Activated naive CD8-positive, alpha-beta T cell treated with anti-CD3 and anti-CD28 coated beads, Interleukin-2, amount 10 ng/mL, durations not matched to agents 7 days and 5 days (primary cell): ENCODE measurements at regions not wholly inside any gene's neighbourhood (a gene's known extent, or its start where the extent isn't known, plus 50 kb on each side); places are given as distances from the start of the nearest gene placed in this dataset.
"Not testable (repeated sequence)": the region's sequence is repeated elsewhere in the genome, so short reads cannot be mapped to it uniquely, and the experiment has no call there.

ENCODE experiments used
- ATAC-seq: fragments of 150-1000 bp; cut with Tn5 transposase; one replicate; pipeline ENCODE4 v1.10.0; 2021; ENCODE audit warnings: low read depth, moderate library complexity
- POLR2A ChIA-PET: fragments of 350-600 bp; sonication (Branson Sonifier 250); formaldehyde crosslinking; loops from one replicate; lab custom pipeline; 2021; ENCODE audit warnings: antibody characterized with exemption; lab: Charles Lee
- DNase-seq: peaks from one replicate; pipeline ENCODE4 v3.0.0; 2021
- H3K27ac Mint-ChIP-seq: one replicate; pipeline ENCODE4 v1.8.0; 2022; ENCODE audit warnings: mild to moderate bottlenecking, mixed read lengths
- H3K27me3 Mint-ChIP-seq: one replicate; pipeline ENCODE4 v1.8.0; 2022; ENCODE audit warnings: mild to moderate bottlenecking, moderate library complexity, mixed read lengths
- H3K36me3 Mint-ChIP-seq: one replicate; pipeline ENCODE4 v1.8.0; 2021; ENCODE audit warnings: mild to moderate bottlenecking, mixed read lengths
- H3K4me1 Mint-ChIP-seq: one replicate; pipeline ENCODE4 v1.8.0; 2021; ENCODE audit warnings: mixed read lengths
- H3K4me3 Mint-ChIP-seq: one replicate; pipeline ENCODE4 v1.8.0; 2022; ENCODE audit warnings: mild to moderate bottlenecking, moderate library complexity, mixed read lengths
- H3K9me3 Mint-ChIP-seq: one replicate; pipeline ENCODE4 v1.8.0; 2021; ENCODE audit warnings: mixed read lengths

- Mint-ChIP-seq H3K4me1 (no peaks in the 10 kb centered on the region), H3K36me3 (no peaks in the 10 kb centered on the region), H3K4me3 (no peak overlapping the region), H3K9me3 (peaks cover 6% of the 10 kb centered on the region), H3K27ac (no peak overlapping the region), H3K27me3 (no peaks in the 10 kb centered on the region)
- DNase-seq (no peak), ATAC-seq (no peak)
- POLR2A ChIA-PET, result no interaction called here
Observed at GRCh38 chr14:83883732-83884131, 1646.2 kb upstream of the FLRT2 start.

- ATAC-seq, result no peak
- peaks cover 5% of the 10 kb centered on the region for H3K9me3 Mint-ChIP-seq
- no peak overlapping the region for H3K4me3 Mint-ChIP-seq
- H3K4me1 Mint-ChIP-seq, result no peaks in the 10 kb centered on the region
- no peaks in the 10 kb centered on the region for H3K36me3 Mint-ChIP-seq
- H3K27ac Mint-ChIP-seq, result no peak overlapping the region
- DNase-seq, result no peak
- POLR2A ChIA-PET, result no interaction called here
- H3K27me3 Mint-ChIP-seq, result no peaks in the 10 kb centered on the region
Observed at GRCh38 chr14:83885837-83886293, 1644.1 kb upstream of the FLRT2 start.

- Mint-ChIP-seq H3K36me3 (no peaks in the 10 kb centered on the region), H3K4me3 (no peak overlapping the region), H3K4me1 (no peaks in the 10 kb centered on the region), H3K27me3 (no peaks in the 10 kb centered on the region), H3K9me3 (peaks cover 2% of the 10 kb centered on the region), H3K27ac (no peak overlapping the region)
- POLR2A ChIA-PET, result no interaction called here
- ATAC-seq, result no peak
- DNase-seq, result no peak
Observed at GRCh38 chr14:83887866-83888265, 1642.1 kb upstream of the FLRT2 start.

- DNase-seq (no peak), ATAC-seq (no peak)
- H3K36me3 Mint-ChIP-seq, result no peaks in the 10 kb centered on the region
- no peak overlapping the region for H3K27ac Mint-ChIP-seq
- H3K27me3 Mint-ChIP-seq, result no peaks in the 10 kb centered on the region
- H3K4me3 Mint-ChIP-seq, result no peak overlapping the region
- no peaks in the 10 kb centered on the region for H3K4me1 Mint-ChIP-seq
- H3K9me3 Mint-ChIP-seq, result peaks cover 2% of the 10 kb centered on the region
- POLR2A ChIA-PET, result no interaction called here
Observed at GRCh38 chr14:83893447-83893846, 1636.5 kb upstream of the FLRT2 start.

GRCh38 chr14:83894568-83894967, 1635.4 kb upstream of the FLRT2 start:
- POLR2A ChIA-PET, result no interaction called here
- Mint-ChIP-seq H3K27me3 (no peaks in the 10 kb centered on the region), H3K9me3 (no peaks in the 10 kb centered on the region), H3K36me3 (no peaks in the 10 kb centered on the region), H3K4me1 (no peaks in the 10 kb centered on the region), H3K27ac (no peak overlapping the region), H3K4me3 (no peak overlapping the region)
- ATAC-seq (no peak), DNase-seq (no peak)

DNA sequence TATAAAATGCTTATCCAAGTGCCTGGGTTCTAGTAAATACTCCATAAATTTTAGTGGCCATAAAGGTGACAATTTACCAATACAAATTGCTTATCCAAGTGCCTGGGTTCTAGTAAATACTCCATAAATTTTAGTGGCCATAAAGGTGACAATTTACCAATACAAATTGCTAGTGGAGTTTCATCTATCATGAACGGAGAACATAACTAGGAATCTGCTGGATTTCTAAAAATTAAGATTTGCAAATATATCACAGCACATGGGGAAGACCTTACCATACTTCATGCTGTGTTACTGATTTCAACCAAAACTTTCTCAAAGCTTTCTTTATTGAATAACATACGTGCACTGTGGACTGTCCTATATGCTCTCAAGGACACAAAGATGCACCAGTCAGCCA, 1631.4 kb upstream of the FLRT2 start:
- ATAC-seq, H3K27me3 Mint-ChIP-seq, POLR2A ChIA-PET: not testable (repeated sequence)

DNA sequence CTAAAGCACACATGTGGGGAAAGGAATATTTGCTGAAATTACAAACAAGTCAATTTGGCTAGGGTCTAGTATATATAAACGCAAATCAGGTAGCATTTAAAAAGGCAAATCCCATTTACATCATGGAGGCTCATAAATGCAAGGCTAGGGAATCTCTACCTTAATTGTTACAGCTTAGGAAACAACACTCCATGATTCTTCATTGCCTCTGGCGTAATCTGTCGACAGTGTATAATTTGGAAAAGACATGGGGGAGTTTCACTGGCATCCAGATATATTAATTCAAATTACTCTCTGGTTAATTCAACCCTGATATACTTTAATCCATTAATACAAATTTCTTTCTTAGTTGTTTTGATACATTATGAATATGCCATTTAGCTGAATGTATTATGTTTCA, 1630.2 kb upstream of the FLRT2 start:
- POLR2A ChIA-PET, result no interaction called here
- no peaks in the 10 kb centered on the region for H3K27me3 Mint-ChIP-seq
- no peaks in the 10 kb centered on the region for H3K4me1 Mint-ChIP-seq
- no peaks in the 10 kb centered on the region for H3K36me3 Mint-ChIP-seq
- no peak for ATAC-seq
- H3K4me3 Mint-ChIP-seq, result no peak overlapping the region
- no peak overlapping the region for H3K27ac Mint-ChIP-seq
- no peak for DNase-seq
- H3K9me3 Mint-ChIP-seq, result no peaks in the 10 kb centered on the region

More for the DNA sequence above, 1631.4 kb upstream of the FLRT2 start:
- not testable (repeated sequence) for H3K27ac Mint-ChIP-seq, H3K4me3 Mint-ChIP-seq, H3K4me1 Mint-ChIP-seq, H3K9me3 Mint-ChIP-seq, DNase-seq, H3K36me3 Mint-ChIP-seq

- no peaks in the 10 kb centered on the region for H3K4me1 Mint-ChIP-seq
- no peaks in the 10 kb centered on the region for H3K36me3 Mint-ChIP-seq
- ATAC-seq (no peak), DNase-seq (no peak)
- no peaks in the 10 kb centered on the region for H3K27me3 Mint-ChIP-seq
- H3K9me3 Mint-ChIP-seq, result peaks cover 4% of the 10 kb centered on the region
- no peak overlapping the region for H3K27ac Mint-ChIP-seq
- POLR2A ChIA-PET, result no interaction called here
- no peak overlapping the region for H3K4me3 Mint-ChIP-seq
Observed at GRCh38 chr14:83905157-83905556, 1624.8 kb upstream of the FLRT2 start.

- POLR2A ChIA-PET, result no interaction called here
- Mint-ChIP-seq H3K9me3 (peaks cover 4% of the 10 kb centered on the region), H3K4me3 (no peak overlapping the region), H3K27ac (no peak overlapping the region), H3K36me3 (no peaks in the 10 kb centered on the region), H3K4me1 (no peaks in the 10 kb centered on the region), H3K27me3 (no peaks in the 10 kb centered on the region)
- DNase-seq (no peak), ATAC-seq (no peak)
Observed at GRCh38 chr14:83908419-83908818, 1621.5 kb upstream of the FLRT2 start.

GRCh38 chr14:83909507-83909906, 1620.4 kb upstream of the FLRT2 start:
- POLR2A ChIA-PET, result no interaction called here
- no peak for ATAC-seq
- H3K9me3 Mint-ChIP-seq, result peaks cover 4% of the 10 kb centered on the region
- no peak overlapping the region for H3K27ac Mint-ChIP-seq
- H3K4me1 Mint-ChIP-seq, result no peaks in the 10 kb centered on the region
- no peak for DNase-seq
- no peaks in the 10 kb centered on the region for H3K36me3 Mint-ChIP-seq
- H3K27me3 Mint-ChIP-seq, result no peaks in the 10 kb centered on the region
- H3K4me3 Mint-ChIP-seq, result no peak overlapping the region

DNA sequence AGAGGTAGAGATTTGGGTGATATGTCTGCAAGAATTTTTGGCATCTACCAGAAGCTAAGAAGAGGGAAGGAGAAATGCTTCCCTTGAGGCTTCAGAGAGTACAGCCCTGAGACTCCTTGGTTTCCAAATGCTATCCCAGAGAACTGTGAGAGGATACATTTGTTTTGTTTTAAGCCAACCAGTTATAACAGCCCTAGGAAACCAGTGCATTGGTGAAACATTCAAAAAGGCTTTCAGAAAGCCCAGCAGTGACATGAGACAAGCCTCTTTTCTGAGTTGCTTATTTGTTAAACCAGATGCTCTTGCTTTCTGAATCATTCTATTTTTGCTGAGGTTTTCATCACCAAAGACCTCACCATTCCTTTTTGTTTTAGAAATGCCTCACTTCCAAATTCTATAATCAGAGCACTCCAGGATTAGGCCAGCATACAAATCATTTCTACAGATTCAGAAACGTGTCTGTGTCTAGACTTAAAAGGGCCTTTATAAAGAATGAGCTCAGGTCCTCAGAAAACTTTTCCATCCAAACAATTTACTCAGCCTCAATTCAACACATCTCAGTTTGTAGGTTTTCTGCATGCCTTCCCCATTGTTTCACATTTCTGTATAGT, 1617.8 kb upstream of the FLRT2 start:
- Mint-ChIP-seq H3K27ac (no peak overlapping the region), H3K4me3 (no peak overlapping the region), H3K4me1 (no peaks in the 10 kb centered on the region), H3K36me3 (no peaks in the 10 kb centered on the region), H3K27me3 (no peaks in the 10 kb centered on the region), H3K9me3 (peaks cover 6% of the 10 kb centered on the region)
- no peak for DNase-seq
- POLR2A ChIA-PET, result no interaction called here
- no peak for ATAC-seq

DNA sequence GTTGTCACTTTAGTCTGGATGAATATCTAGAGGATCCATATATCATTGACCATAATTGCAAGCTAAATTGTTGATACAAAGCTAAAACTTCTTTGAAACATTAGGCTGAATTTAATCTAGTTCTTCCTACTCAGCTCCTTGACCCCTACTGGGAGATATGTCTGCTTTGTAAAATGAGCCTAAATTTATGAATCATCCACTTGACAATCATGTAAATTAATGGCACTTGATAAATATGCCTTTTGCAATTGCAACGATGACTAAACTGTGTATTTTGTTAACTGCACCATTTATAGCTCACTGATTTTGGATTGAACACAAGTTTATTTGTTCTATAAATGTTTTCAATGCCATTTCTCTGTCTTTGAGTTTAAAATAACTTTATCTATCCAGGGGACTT, 1616.5 kb upstream of the FLRT2 start:
- ATAC-seq, result no peak
- no peak for DNase-seq
- POLR2A ChIA-PET, result no interaction called here
- Mint-ChIP-seq H3K36me3 (no peaks in the 10 kb centered on the region), H3K27me3 (no peaks in the 10 kb centered on the region), H3K4me3 (no peak overlapping the region), H3K27ac (no peak overlapping the region), H3K4me1 (no peaks in the 10 kb centered on the region), H3K9me3 (peaks cover 10% of the 10 kb centered on the region)

DNA sequence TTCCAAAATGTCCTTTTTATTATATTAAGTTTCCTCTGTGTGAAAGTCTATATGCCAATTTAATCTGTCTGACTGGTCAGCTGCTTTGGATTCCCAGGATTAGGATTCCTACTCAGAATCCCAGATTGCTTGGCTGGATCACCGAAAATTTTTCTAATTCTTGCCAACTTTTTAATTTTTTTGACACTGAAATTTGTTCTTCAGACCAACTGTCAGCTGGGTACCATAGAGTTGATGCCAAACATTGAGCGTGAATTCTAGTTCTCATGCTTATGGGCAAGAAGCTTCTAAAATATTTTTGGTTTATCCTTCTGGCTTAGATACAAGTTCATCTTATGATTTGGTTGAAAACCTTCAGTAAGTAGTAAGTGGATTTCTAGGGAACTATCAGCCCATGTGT, 1611.4 kb upstream of the FLRT2 start:
- POLR2A ChIA-PET, result no interaction called here
- no peaks in the 10 kb centered on the region for H3K27me3 Mint-ChIP-seq
- no peaks in the 10 kb centered on the region for H3K36me3 Mint-ChIP-seq
- no peak overlapping the region for H3K4me3 Mint-ChIP-seq
- no peaks in the 10 kb centered on the region for H3K4me1 Mint-ChIP-seq
- ATAC-seq (no peak), DNase-seq (no peak)
- H3K9me3 Mint-ChIP-seq, result peaks cover 6% of the 10 kb centered on the region
- H3K27ac Mint-ChIP-seq, result no peak overlapping the region

- ATAC-seq, H3K27me3 Mint-ChIP-seq, H3K36me3 Mint-ChIP-seq, H3K9me3 Mint-ChIP-seq, POLR2A ChIA-PET, DNase-seq, H3K4me3 Mint-ChIP-seq, H3K27ac Mint-ChIP-seq, H3K4me1 Mint-ChIP-seq: not testable (repeated sequence)
Observed at GRCh38 chr14:83919675-83920074, 1610.3 kb upstream of the FLRT2 start.

DNA sequence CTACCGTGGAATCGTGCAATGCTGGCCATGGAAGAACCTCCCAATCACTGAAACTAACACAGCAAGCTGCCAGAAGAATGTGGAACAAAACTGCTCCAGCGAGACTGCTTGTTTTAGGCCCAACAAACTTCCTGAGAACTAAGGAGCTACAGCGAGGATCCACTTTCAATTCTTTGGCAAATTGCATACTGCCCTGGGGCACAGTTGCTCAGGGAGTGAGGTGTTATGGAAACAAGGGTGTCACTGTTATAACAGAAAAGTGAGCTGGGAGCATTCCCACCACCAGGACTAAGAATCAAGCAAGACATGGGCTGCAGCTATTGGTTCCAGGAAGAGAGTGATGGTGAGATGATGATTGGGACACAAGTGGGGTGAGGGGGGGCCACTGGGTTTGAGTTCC, 1606.1 kb upstream of the FLRT2 start:
- ATAC-seq, result no peak
- Mint-ChIP-seq H3K9me3 (peaks cover 5% of the 10 kb centered on the region), H3K27ac (no peak overlapping the region), H3K36me3 (no peaks in the 10 kb centered on the region), H3K4me1 (no peaks in the 10 kb centered on the region), H3K27me3 (no peaks in the 10 kb centered on the region), H3K4me3 (no peak overlapping the region)
- POLR2A ChIA-PET, result no interaction called here
- no peak for DNase-seq
